ENCODE measurements at regions not wholly inside any gene's neighbourhood (a gene's known extent, or its start where the extent isn't known, plus 50 kb on each side); places are given as distances from the start of the nearest gene placed in this dataset.

DNA sequence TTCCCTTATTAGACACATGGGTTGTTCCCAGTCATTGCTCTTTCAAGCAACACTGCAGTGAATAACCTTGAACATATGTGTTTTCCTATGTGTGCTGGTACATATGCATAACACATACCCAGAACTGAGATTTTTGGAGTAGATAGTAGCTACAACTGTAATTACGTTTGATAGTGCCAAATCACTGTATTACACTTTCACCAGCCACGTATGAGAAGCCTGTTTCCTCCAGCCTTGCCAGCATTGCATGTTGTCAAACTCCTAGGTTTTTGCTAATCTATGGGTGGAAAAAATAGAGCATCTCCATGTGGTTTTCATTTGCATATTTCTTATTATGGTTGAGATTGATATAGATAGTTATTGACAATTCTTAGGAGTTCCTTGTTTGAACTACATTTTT, 56.5 kb upstream of the ACSL3 start:
- H3K27me3 ChIP-seq (ENCODE audit: control insufficient read depth, insufficient read depth, low read length): peaks cover 2% of the 10 kb centered on the region
- no peak for ATAC-seq

DNA sequence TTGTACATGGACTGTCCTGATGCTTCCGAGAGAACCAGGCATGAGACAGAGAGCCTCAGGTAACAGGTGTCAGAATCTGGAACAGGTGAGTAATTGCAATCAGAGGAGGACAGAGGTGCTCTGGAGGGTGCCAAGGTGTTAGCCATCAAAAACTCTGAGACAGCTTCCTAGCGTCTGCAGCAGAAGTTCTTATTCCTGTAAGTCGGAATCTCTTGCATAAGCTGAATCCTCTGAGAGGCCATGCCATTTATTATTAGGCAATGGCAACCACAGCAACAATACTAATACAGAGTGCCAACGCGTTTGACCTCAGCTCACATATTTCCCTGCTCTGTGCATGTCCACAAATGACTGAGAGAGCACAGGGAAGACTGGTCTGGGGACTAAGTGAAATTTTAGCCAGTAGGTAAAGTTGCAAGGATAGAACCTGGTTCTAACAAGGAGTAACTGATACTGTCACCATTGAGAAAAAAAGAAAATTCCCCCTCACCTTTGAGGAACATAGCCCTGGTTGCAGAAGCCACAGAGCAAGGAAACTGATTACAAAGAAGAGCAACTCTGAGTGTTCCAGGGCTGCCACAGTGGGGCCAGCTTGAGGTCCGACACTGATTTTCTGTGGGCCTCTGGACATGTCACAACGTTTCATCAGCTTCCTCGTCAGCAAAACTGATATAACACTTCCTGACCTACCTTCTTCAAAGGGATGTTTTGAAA, 55.1 kb upstream of the ACSL3 start:
- H3K27me3 Mint-ChIP-seq (ENCODE audit: low read depth in 2 of 2): peaks cover 7 to 9% of the 10 kb centered on the region in 2 donors
- no peaks in the 10 kb centered on the region for H3K9me3 Mint-ChIP-seq
- H3K4me3 ChIP-seq (ENCODE audit: low read length): no peak overlapping the region
- no peak overlapping the region for H3K4me3 Mint-ChIP-seq
- no peaks in the 10 kb centered on the region for H3K4me1 Mint-ChIP-seq
- H3K4me1 ChIP-seq (ENCODE audit: control insufficient read depth, insufficient read depth, low read length): no peaks in the 10 kb centered on the region
- intact Hi-C loops (cut with micrococcal nuclease): no loop called here
- no peaks in the 10 kb centered on the region for H3K36me3 Mint-ChIP-seq
- no peaks in the 10 kb centered on the region for H3K36me3 ChIP-seq (ENCODE audit: control insufficient read depth, insufficient read depth, low read length)
- no peaks in the 10 kb centered on the region for H3K9me3 ChIP-seq (ENCODE audit: control insufficient read depth, insufficient read depth, low read length)
- DNase-seq (no peak), ATAC-seq (no peak)
- peaks cover 2% of the 10 kb centered on the region for H3K27me3 ChIP-seq (ENCODE audit: control insufficient read depth, insufficient read depth, low read length)
- no peak overlapping the region for H3K27ac ChIP-seq (ENCODE audit: low read length)
- WGBS (ENCODE audit: insufficient coverage): 81% methylated on average over 7 of the region's 8 CpGs
- TF ChIP-seq, protein P1, sequence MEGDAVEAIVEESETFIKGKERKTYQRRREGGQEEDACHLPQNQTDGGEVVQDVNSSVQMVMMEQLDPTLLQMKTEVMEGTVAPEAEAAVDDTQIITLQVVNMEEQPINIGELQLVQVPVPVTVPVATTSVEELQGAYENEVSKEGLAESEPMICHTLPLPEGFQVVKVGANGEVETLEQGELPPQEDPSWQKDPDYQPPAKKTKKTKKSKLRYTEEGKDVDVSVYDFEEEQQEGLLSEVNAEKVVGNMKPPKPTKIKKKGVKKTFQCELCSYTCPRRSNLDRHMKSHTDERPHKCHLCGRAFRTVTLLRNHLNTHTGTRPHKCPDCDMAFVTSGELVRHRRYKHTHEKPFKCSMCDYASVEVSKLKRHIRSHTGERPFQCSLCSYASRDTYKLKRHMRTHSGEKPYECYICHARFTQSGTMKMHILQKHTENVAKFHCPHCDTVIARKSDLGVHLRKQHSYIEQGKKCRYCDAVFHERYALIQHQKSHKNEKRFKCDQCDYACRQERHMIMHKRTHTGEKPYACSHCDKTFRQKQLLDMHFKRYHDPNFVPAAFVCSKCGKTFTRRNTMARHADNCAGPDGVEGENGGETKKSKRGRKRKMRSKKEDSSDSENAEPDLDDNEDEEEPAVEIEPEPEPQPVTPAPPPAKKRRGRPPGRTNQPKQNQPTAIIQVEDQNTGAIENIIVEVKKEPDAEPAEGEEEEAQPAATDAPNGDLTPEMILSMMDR (IDR thresholded peaks at IDR 0.05): no peak
- H3K27ac Mint-ChIP-seq: no peak overlapping the region

More for the DNA sequence above, 56.5 kb upstream of the ACSL3 start:
- intact Hi-C loops (cut with micrococcal nuclease): no loop called here
- 76% methylated on average over 2 of the region's 2 CpGs for WGBS (ENCODE audit: insufficient coverage)
- Histone ChIP-seq H3K27ac (ENCODE audit: low read length) (no peak overlapping the region), H3K4me3 (ENCODE audit: low read length) (no peak overlapping the region), H3K4me1 (ENCODE audit: control insufficient read depth, insufficient read depth, low read length) (no peaks in the 10 kb centered on the region), H3K9me3 (ENCODE audit: control insufficient read depth, insufficient read depth, low read length) (no peaks in the 10 kb centered on the region), H3K36me3 (ENCODE audit: control insufficient read depth, insufficient read depth, low read length) (no peaks in the 10 kb centered on the region)
- H3K27me3 Mint-ChIP-seq (ENCODE audit: low read depth in 2 of 2): peaks cover 3 to 8% of the 10 kb centered on the region in 2 donors
- no peak for DNase-seq
- no peaks in the 10 kb centered on the region for H3K9me3 Mint-ChIP-seq
- no peak overlapping the region for H3K27ac Mint-ChIP-seq
- TF ChIP-seq, protein P1 (IDR thresholded peaks at IDR 0.05): no peak
- H3K4me1 Mint-ChIP-seq: no peaks in the 10 kb centered on the region
- no peaks in the 10 kb centered on the region for H3K36me3 Mint-ChIP-seq
- H3K4me3 Mint-ChIP-seq: no peak overlapping the region

DNA sequence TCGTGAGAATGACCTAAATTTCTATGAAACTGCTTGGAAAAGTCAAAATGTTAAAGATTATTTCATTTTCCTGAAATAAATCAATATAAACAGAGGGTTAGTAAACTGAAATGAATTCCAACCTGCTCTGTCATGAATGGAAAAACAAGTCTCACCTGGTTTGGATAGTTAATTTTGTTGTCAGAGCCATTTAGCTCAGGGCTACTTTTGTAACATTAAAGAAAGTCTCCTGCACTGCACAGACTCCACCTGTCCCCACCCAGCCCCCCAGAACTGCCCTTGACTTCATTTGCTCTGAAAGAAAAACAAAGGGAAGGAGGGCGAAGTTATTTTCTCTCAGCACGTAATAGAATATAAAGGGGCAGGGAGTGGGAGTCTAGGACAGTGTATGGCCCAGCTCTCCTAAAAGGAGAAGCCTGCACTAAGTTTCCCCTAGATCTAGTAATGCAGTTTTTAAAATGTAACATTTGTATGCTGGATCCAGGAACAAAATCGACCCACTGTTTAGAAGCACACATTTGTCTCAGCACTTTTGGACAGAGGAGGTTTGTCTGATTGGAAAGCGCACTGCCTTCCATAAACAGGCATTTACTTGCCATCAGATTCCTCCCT, 54.2 kb upstream of the ACSL3 start:
- WGBS (ENCODE audit: insufficient coverage): 71% methylated on average over 4 of the region's 5 CpGs
- TF ChIP-seq, protein P1 (IDR thresholded peaks at IDR 0.05): no peak

More for the DNA sequence above, 54.2 kb upstream of the ACSL3 start:
- intact Hi-C loops (cut with micrococcal nuclease): no loop called here
- no peaks in the 10 kb centered on the region for H3K4me1 Mint-ChIP-seq
- DNase-seq: no peak
- Histone ChIP-seq H3K4me1 (ENCODE audit: control insufficient read depth, insufficient read depth, low read length) (no peaks in the 10 kb centered on the region), H3K9me3 (ENCODE audit: control insufficient read depth, insufficient read depth, low read length) (no peaks in the 10 kb centered on the region), H3K27ac (ENCODE audit: low read length) (no peak overlapping the region), H3K36me3 (ENCODE audit: control insufficient read depth, insufficient read depth, low read length) (no peaks in the 10 kb centered on the region), H3K27me3 (ENCODE audit: control insufficient read depth, insufficient read depth, low read length) (peaks cover 2% of the 10 kb centered on the region), H3K4me3 (ENCODE audit: low read length) (no peak overlapping the region)
- H3K9me3 Mint-ChIP-seq: no peaks in the 10 kb centered on the region
- H3K27ac Mint-ChIP-seq: no peak overlapping the region
- no peak overlapping the region for H3K4me3 Mint-ChIP-seq
- ATAC-seq: no peak
- H3K36me3 Mint-ChIP-seq: no peaks in the 10 kb centered on the region
- peaks cover 7 to 9% of the 10 kb centered on the region in 2 donors for H3K27me3 Mint-ChIP-seq (ENCODE audit: low read depth in 2 of 2)

All from natural killer cell (primary cell).